ENCODE measurements at regions not wholly inside any gene's neighbourhood (a gene's known extent, or its start where the extent isn't known, plus 50 kb on each side); places are given as distances from the start of the nearest gene placed in this dataset.
"Not testable (repeated sequence)": the region's sequence is repeated elsewhere in the genome, so short reads cannot be mapped to it uniquely, and the experiment has no call there.

- H3K36me3 ChIP-seq (ENCODE audit: control insufficient read depth in 2 of 2, insufficient read depth in 2 of 2, low read length in 1 of 2) = no peaks in the 10 kb centered on the region
- H3K4me1 ChIP-seq (ENCODE audit: control insufficient read depth in 2 of 2, insufficient read depth in 2 of 2, low read length in 2 of 2) = no peaks in the 10 kb centered on the region
- H3K27ac ChIP-seq (ENCODE audit: low read depth in 1 of 2, low read length in 1 of 2) = no peak overlapping the region
- H3K27me3 ChIP-seq (ENCODE audit: control insufficient read depth in 2 of 2, insufficient read depth in 1 of 2, low read length in 1 of 2) = no peaks in the 10 kb centered on the region
- 89% methylated on average over 3 of the region's 3 CpGs for WGBS
- no peak for DNase-seq (ENCODE audit: low read depth in 6 of 9, low spot score in 9 of 9)
- no peak overlapping the region for H3K4me3 ChIP-seq (ENCODE audit: low read length in 2 of 2)
- no peaks in the 10 kb centered on the region for H3K9me3 ChIP-seq (ENCODE audit: control insufficient read depth in 2 of 2, insufficient read depth in 1 of 2, low read length in 1 of 2)
Measured at GRCh38 chr2:185268651-185269050, 470.0 kb upstream of the FSIP2 start.

DNA sequence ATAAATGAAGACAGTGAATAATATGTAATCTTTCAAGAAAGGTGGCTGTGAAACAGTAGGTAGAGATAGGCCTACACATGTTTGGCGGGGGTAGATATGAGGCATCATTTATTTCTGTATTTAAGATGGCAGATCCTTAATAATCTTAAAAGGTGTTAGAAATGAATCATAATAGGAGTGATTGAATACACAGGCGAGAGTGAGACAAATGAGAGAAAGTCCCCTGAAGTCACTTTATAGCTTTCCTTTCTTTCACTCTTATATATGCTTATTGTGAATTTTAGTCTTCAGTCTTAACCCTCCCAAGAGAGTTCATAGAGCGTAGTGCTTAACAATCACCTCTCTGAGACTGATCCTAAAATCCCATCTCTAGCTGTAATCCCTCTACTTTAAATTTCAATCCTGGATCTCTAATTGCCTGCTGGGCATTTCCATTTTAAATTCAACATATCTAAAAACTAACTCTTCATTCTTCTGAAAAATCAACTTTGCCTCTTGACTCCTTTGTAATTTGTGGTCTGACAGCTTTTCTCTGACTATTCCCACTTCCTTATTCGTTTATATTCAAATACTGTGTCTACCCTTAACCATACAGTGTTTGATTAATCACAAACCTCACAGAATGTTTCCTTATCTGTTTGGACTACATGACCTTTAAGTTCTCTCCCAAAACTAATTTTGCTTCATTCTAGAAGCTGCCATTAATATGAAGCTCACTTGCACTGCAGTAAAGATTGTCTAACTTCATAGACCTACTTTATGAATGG lies 463.7 kb upstream of the FSIP2 start:
- Histone ChIP-seq H3K36me3 (ENCODE audit: control insufficient read depth in 2 of 2, insufficient read depth in 2 of 2, low read length in 1 of 2) (no peaks in the 10 kb centered on the region), H3K9me3 (ENCODE audit: control insufficient read depth in 2 of 2, insufficient read depth in 1 of 2, low read length in 1 of 2) (no peaks in the 10 kb centered on the region), H3K27ac (ENCODE audit: low read depth in 1 of 2, low read length in 1 of 2) (no peak overlapping the region), H3K4me3 (ENCODE audit: low read length in 2 of 2) (no peak overlapping the region), H3K27me3 (ENCODE audit: control insufficient read depth in 2 of 2, insufficient read depth in 1 of 2, low read length in 1 of 2) (no peaks in the 10 kb centered on the region), H3K4me1 (ENCODE audit: control insufficient read depth in 2 of 2, insufficient read depth in 2 of 2, low read length in 2 of 2) (no peaks in the 10 kb centered on the region)
- no peak for DNase-seq (ENCODE audit: low read depth in 6 of 9, low spot score in 9 of 9)
- WGBS = 71% methylated on average over 4 of the region's 4 CpGs

DNA sequence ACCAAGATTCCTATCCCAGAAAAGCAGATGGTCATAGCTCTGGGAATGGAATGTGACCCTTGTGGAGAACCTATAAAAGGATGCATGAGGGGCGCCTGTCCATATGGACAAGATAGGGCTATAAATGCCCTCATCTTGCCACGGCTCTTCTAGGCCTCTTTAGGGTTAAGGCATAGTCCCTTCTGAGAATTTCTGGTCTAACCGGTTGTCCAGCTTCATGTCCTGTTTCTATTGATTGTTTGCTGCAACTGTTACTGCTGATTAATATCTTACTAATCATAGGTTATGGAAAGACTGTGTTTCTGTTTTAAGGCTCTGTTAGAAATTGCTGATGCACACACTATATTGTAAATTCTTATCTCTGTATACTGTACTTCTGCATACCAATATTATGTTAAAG lies 462.6 kb upstream of the FSIP2 start:
- not testable (repeated sequence) for H3K4me3 ChIP-seq (ENCODE audit: low read length in 2 of 2); H3K9me3 ChIP-seq (ENCODE audit: control insufficient read depth in 2 of 2, insufficient read depth in 1 of 2, low read length in 1 of 2); DNase-seq (ENCODE audit: low read depth in 6 of 9, low spot score in 9 of 9); H3K27me3 ChIP-seq (ENCODE audit: control insufficient read depth in 2 of 2, insufficient read depth in 1 of 2, low read length in 1 of 2); H3K27ac ChIP-seq (ENCODE audit: low read depth in 1 of 2, low read length in 1 of 2); H3K36me3 ChIP-seq (ENCODE audit: control insufficient read depth in 2 of 2, insufficient read depth in 2 of 2, low read length in 1 of 2); H3K4me1 ChIP-seq (ENCODE audit: control insufficient read depth in 2 of 2, insufficient read depth in 2 of 2, low read length in 2 of 2)
- WGBS = 94% methylated on average over 3 of the region's 3 CpGs

GRCh38 chr2:185278761-185279160 lies 459.8 kb upstream of the FSIP2 start:
- DNase-seq (ENCODE audit: low read depth in 6 of 9, low spot score in 9 of 9) = no peak
- Histone ChIP-seq H3K4me1 (ENCODE audit: control insufficient read depth in 2 of 2, insufficient read depth in 2 of 2, low read length in 2 of 2) (no peaks in the 10 kb centered on the region), H3K27ac (ENCODE audit: low read depth in 1 of 2, low read length in 1 of 2) (no peak overlapping the region), H3K4me3 (ENCODE audit: low read length in 2 of 2) (no peak overlapping the region), H3K27me3 (ENCODE audit: control insufficient read depth in 2 of 2, insufficient read depth in 1 of 2, low read length in 1 of 2) (no peaks in the 10 kb centered on the region), H3K36me3 (ENCODE audit: control insufficient read depth in 2 of 2, insufficient read depth in 2 of 2, low read length in 1 of 2) (no peaks in the 10 kb centered on the region), H3K9me3 (ENCODE audit: control insufficient read depth in 2 of 2, insufficient read depth in 1 of 2, low read length in 1 of 2) (no peaks in the 10 kb centered on the region)
- 91% methylated on average over 2 of the region's 2 CpGs for WGBS

GRCh38 chr2:185279999-185280398 lies 458.6 kb upstream of the FSIP2 start:
- no peak for DNase-seq (ENCODE audit: low read depth in 6 of 9, low spot score in 9 of 9)
- H3K4me1 ChIP-seq (ENCODE audit: control insufficient read depth in 2 of 2, insufficient read depth in 2 of 2, low read length in 2 of 2) = no peaks in the 10 kb centered on the region

GRCh38 chr2:185284696-185285095 lies 453.9 kb upstream of the FSIP2 start:
- Histone ChIP-seq H3K4me1 (ENCODE audit: control insufficient read depth in 2 of 2, insufficient read depth in 2 of 2, low read length in 2 of 2) (no peaks in the 10 kb centered on the region), H3K9me3 (ENCODE audit: control insufficient read depth in 2 of 2, insufficient read depth in 1 of 2, low read length in 1 of 2) (no peaks in the 10 kb centered on the region), H3K27ac (ENCODE audit: low read depth in 1 of 2, low read length in 1 of 2) (no peak overlapping the region), H3K27me3 (ENCODE audit: control insufficient read depth in 2 of 2, insufficient read depth in 1 of 2, low read length in 1 of 2) (no peaks in the 10 kb centered on the region), H3K36me3 (ENCODE audit: control insufficient read depth in 2 of 2, insufficient read depth in 2 of 2, low read length in 1 of 2) (no peaks in the 10 kb centered on the region), H3K4me3 (ENCODE audit: low read length in 2 of 2) (no peak overlapping the region)
- no peak for DNase-seq (ENCODE audit: low read depth in 6 of 9, low spot score in 9 of 9)

More at GRCh38 chr2:185279999-185280398, 458.6 kb upstream of the FSIP2 start:
- Histone ChIP-seq H3K4me3 (ENCODE audit: low read length in 2 of 2) (no peak overlapping the region), H3K27ac (ENCODE audit: low read depth in 1 of 2, low read length in 1 of 2) (no peak overlapping the region), H3K27me3 (ENCODE audit: control insufficient read depth in 2 of 2, insufficient read depth in 1 of 2, low read length in 1 of 2) (no peaks in the 10 kb centered on the region), H3K9me3 (ENCODE audit: control insufficient read depth in 2 of 2, insufficient read depth in 1 of 2, low read length in 1 of 2) (no peaks in the 10 kb centered on the region), H3K36me3 (ENCODE audit: control insufficient read depth in 2 of 2, insufficient read depth in 2 of 2, low read length in 1 of 2) (no peaks in the 10 kb centered on the region)

- not testable (repeated sequence) for H3K27ac ChIP-seq (ENCODE audit: low read depth in 1 of 2, low read length in 1 of 2); H3K4me3 ChIP-seq (ENCODE audit: low read length in 2 of 2); H3K36me3 ChIP-seq (ENCODE audit: control insufficient read depth in 2 of 2, insufficient read depth in 2 of 2, low read length in 1 of 2); H3K27me3 ChIP-seq (ENCODE audit: control insufficient read depth in 2 of 2, insufficient read depth in 1 of 2, low read length in 1 of 2); DNase-seq (ENCODE audit: low read depth in 6 of 9, low spot score in 9 of 9); H3K9me3 ChIP-seq (ENCODE audit: control insufficient read depth in 2 of 2, insufficient read depth in 1 of 2, low read length in 1 of 2); H3K4me1 ChIP-seq (ENCODE audit: control insufficient read depth in 2 of 2, insufficient read depth in 2 of 2, low read length in 2 of 2)
- WGBS = 87% methylated on average over 6 of the region's 6 CpGs
Measured at GRCh38 chr2:185290012-185290411, 448.6 kb upstream of the FSIP2 start.

DNA sequence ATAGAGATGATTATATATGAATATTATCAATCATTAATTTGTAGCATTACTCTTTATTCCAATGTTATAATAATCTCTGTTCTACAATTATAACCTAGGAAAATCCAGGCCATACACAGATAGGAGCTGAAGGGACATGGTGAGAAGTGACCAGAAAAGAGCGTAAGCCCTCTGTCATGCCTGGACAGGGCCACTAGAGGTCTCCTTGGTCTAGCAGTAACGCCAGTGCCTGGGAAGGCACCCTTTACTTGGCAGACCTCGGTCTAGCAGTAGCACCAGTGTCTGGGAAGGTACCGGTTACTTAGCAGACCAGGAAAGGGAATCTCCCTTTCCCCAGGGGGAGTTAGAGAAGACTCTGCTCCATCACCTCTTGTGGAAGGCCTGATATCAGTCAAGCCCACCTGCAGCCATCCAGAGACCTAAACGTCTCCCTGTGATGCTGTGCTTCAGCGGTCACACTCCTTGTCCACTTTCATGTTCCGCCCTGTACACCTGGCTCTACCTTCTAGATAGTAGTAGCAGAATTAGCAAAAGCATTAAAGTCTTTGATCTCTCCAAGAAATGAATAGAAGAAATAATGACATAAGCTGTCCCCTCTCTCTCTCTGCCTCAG lies 447.5 kb upstream of the FSIP2 start:
- Histone ChIP-seq H3K27me3 (ENCODE audit: control insufficient read depth in 2 of 2, insufficient read depth in 1 of 2, low read length in 1 of 2) (no peaks in the 10 kb centered on the region), H3K9me3 (ENCODE audit: control insufficient read depth in 2 of 2, insufficient read depth in 1 of 2, low read length in 1 of 2) (no peaks in the 10 kb centered on the region), H3K36me3 (ENCODE audit: control insufficient read depth in 2 of 2, insufficient read depth in 2 of 2, low read length in 1 of 2) (no peaks in the 10 kb centered on the region), H3K27ac (ENCODE audit: low read depth in 1 of 2, low read length in 1 of 2) (no peak overlapping the region), H3K4me3 (ENCODE audit: low read length in 2 of 2) (no peak overlapping the region), H3K4me1 (ENCODE audit: control insufficient read depth in 2 of 2, insufficient read depth in 2 of 2, low read length in 2 of 2) (no peaks in the 10 kb centered on the region)
- peak in 2 of 9 donors; percentile 4 to 13 for DNase-seq (ENCODE audit: low read depth in 6 of 9, low spot score in 9 of 9)
- WGBS = 54% methylated on average over 7 of the region's 7 CpGs

GRCh38 chr2:185299867-185300266 lies 438.7 kb upstream of the FSIP2 start:
- Histone ChIP-seq H3K4me3 (ENCODE audit: low read length in 2 of 2) (no peak overlapping the region), H3K36me3 (ENCODE audit: control insufficient read depth in 2 of 2, insufficient read depth in 2 of 2, low read length in 1 of 2) (no peaks in the 10 kb centered on the region), H3K27me3 (ENCODE audit: control insufficient read depth in 2 of 2, insufficient read depth in 1 of 2, low read length in 1 of 2) (no peaks in the 10 kb centered on the region), H3K4me1 (ENCODE audit: control insufficient read depth in 2 of 2, insufficient read depth in 2 of 2, low read length in 2 of 2) (no peaks in the 10 kb centered on the region), H3K27ac (ENCODE audit: low read depth in 1 of 2, low read length in 1 of 2) (no peak overlapping the region), H3K9me3 (ENCODE audit: control insufficient read depth in 2 of 2, insufficient read depth in 1 of 2, low read length in 1 of 2) (no peaks in the 10 kb centered on the region)
- 88% methylated on average over 5 of the region's 5 CpGs for WGBS
- no peak for DNase-seq (ENCODE audit: low read depth in 6 of 9, low spot score in 9 of 9)
